Osteoblast (primary cell): ENCODE measurements at regions not wholly inside any gene's neighbourhood (a gene's known extent, or its start where the extent isn't known, plus 50 kb on each side); places are given as distances from the start of the nearest gene placed in this dataset.

ENCODE experiments used
- DNase-seq: peaks from one replicate; pipeline ENCODE4 v3.0.0; 2011; ENCODE audit warnings: low spot score, mixed read lengths; ENCODE audit not compliant: insufficient read length; ENCODE audit errors: missing footprints
- H2AFZ ChIP-seq: 2 replicates; pipeline ENCODE4 v1.6.0; 2011; ENCODE audit warnings: mild to moderate bottlenecking, low read length
- H3K27ac ChIP-seq: 2 replicates; pipeline ENCODE4 v1.5.1; 2011; ENCODE audit warnings: mild to moderate bottlenecking, low read depth, low read length, moderate library complexity
- H3K27me3 ChIP-seq: 2 replicates; pipeline ENCODE4 v1.6.0; 2012; ENCODE audit warnings: mild to moderate bottlenecking, control low read depth, inconsistent platforms, low read length, moderate library complexity; ENCODE audit not compliant: insufficient read depth
- H3K36me3 ChIP-seq: 2 replicates; pipeline ENCODE4 v1.5.1; 2011; ENCODE audit warnings: mild to moderate bottlenecking, low read length, control low read depth, moderate library complexity; ENCODE audit not compliant: insufficient read depth
- H3K4me1 ChIP-seq: 2 replicates; pipeline ENCODE4 v1.5.1; 2011; ENCODE audit warnings: mild to moderate bottlenecking, low read length, control low read depth, moderate library complexity; ENCODE audit not compliant: insufficient read depth
- H3K4me2 ChIP-seq: 2 replicates; pipeline ENCODE4 v1.6.0; 2011; ENCODE audit warnings: mild to moderate bottlenecking, low read length; ENCODE audit not compliant: insufficient read depth
- H3K4me3 ChIP-seq: fragments of 200-600 bp; sonication (generic); 3 replicates; pipeline ENCODE4 v1.5.1; 2012; ENCODE audit warnings: mild to moderate bottlenecking, low read length, inconsistent platforms; ENCODE audit not compliant: insufficient read depth
- H3K79me2 ChIP-seq: 2 replicates; pipeline ENCODE4 v1.6.0; 2012; ENCODE audit warnings: mild to moderate bottlenecking, low read length, control low read depth, inconsistent platforms; ENCODE audit not compliant: insufficient read depth
- H3K9me3 ChIP-seq: 2 replicates; pipeline ENCODE4 v1.5.1; 2011; ENCODE audit warnings: low read depth, low read length, control low read depth
- H4K20me1 ChIP-seq: 2 replicates; pipeline ENCODE4 v1.6.0; 2012; ENCODE audit warnings: mild to moderate bottlenecking, low read length, control low read depth; ENCODE audit not compliant: insufficient read depth
- TF ChIP-seq, protein P1 (sequence below): IDR thresholded peaks from 2 replicates; pipeline ENCODE4 v1.5.1; 2011; ENCODE audit warnings: mild to moderate bottlenecking, low read depth, low read length, moderate library complexity; ENCODE audit errors: extremely low read depth

DNA sequence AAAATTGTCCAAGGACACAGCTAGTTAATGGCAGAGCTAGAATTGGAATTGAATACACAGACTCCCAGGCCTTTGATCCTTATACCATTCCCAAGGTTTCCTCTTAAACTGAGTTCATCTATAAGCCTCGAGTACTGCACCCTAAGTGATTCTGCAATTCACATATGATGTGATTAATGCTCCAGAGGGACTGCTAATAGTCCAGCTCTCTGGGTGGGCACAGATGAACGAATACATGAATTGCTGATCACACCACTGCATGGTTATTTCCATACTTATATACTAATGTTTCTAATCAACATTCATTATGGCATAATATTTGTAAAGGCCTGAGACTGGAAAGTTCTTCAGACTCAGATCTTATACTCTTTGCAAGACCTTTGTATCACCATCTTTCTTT is 101.8 kb downstream of the NUFIP1 start:
- Histone ChIP-seq H3K4me2 (no peak overlapping the region), H2AFZ (no peak overlapping the region), H3K9me3 (no peaks in the 10 kb centered on the region), H3K27ac (no peak overlapping the region), H4K20me1 (no peaks in the 10 kb centered on the region), H3K36me3 (no peaks in the 10 kb centered on the region), H3K79me2 (no peaks in the 10 kb centered on the region), H3K4me1 (peaks cover 14% of the 10 kb centered on the region), H3K4me3 (no peak overlapping the region), H3K27me3 (no peaks in the 10 kb centered on the region)
- TF ChIP-seq, protein P1, sequence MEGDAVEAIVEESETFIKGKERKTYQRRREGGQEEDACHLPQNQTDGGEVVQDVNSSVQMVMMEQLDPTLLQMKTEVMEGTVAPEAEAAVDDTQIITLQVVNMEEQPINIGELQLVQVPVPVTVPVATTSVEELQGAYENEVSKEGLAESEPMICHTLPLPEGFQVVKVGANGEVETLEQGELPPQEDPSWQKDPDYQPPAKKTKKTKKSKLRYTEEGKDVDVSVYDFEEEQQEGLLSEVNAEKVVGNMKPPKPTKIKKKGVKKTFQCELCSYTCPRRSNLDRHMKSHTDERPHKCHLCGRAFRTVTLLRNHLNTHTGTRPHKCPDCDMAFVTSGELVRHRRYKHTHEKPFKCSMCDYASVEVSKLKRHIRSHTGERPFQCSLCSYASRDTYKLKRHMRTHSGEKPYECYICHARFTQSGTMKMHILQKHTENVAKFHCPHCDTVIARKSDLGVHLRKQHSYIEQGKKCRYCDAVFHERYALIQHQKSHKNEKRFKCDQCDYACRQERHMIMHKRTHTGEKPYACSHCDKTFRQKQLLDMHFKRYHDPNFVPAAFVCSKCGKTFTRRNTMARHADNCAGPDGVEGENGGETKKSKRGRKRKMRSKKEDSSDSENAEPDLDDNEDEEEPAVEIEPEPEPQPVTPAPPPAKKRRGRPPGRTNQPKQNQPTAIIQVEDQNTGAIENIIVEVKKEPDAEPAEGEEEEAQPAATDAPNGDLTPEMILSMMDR = no peak
- no peak for DNase-seq

DNA sequence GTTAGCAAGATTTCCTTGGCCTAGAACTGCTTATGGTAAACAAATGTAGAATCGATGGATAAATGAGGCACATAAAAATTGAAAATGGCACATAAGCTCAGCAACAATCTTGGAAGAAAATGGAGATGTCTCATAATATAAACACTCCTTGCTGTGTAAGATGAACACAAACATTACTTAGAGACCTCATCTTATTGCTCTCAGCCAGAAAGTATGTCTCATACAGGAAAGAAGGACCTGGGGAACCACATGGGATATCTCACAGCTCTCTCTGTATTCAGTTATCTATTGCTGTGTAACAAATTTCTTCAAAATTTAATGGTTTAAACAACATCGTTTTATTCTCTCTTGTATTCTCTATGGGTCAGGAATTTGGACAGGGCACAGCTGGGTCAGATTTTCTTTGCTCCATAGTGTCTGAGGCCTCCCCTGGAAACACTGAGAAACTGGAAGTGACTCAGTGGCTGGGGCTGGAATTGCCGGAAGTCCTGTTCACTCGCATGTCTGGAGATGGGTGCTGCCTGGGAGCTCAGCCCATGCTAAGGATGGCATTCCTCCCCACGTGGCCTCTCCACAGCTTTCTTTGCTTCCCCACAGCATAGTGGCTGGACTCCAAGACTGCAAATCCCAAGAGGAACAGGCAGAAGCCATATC is 105.1 kb downstream of the NUFIP1 start:
- H3K4me1 ChIP-seq = peaks cover 14% of the 10 kb centered on the region
- peak overlapping the region; percentile 1 for H3K4me3 ChIP-seq
- peak; percentile 89 for DNase-seq
- H3K79me2 ChIP-seq = no peaks in the 10 kb centered on the region
- H3K9me3 ChIP-seq = no peaks in the 10 kb centered on the region
- peak overlapping the region; percentile 74 for H3K27ac ChIP-seq
- H3K27me3 ChIP-seq = no peaks in the 10 kb centered on the region
- peak overlapping the region; percentile 62 for H2AFZ ChIP-seq
- no peaks in the 10 kb centered on the region for H3K36me3 ChIP-seq
- TF ChIP-seq, protein P1 = no peak
- H4K20me1 ChIP-seq = no peaks in the 10 kb centered on the region
- peak overlapping the region; percentile 53 for H3K4me2 ChIP-seq

DNA sequence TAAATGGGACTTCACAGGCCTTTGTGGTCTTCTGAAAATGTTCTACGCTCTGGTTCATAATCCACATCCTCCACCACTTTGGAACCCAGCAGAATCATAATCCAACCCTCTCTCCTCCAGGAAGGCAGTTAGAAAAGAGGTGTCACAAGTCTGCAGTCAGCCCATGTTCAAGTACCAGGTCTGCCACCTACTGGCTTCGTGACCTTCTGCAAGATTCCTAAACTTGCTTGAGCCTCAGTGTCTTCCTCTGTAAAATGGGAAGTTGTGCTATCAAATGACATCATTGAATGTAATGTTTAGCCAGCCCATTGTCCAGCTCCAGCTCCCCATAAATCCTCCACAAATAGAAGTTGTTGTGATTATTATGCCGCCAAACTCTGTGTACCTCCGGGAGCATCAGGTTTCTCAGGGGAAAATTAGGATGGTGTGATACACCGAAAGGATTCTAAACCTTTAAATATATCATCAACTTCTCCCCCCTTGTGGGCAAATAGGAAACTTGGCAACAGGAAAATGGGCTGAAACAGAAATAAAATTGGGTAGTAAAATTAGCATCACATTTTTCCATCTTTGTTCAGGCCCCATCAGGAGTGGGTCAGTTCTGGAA is 109.7 kb downstream of the NUFIP1 start:
- Histone ChIP-seq H3K4me3 (no peak overlapping the region), H3K9me3 (no peaks in the 10 kb centered on the region), H3K79me2 (no peaks in the 10 kb centered on the region), H3K36me3 (no peaks in the 10 kb centered on the region), H4K20me1 (no peaks in the 10 kb centered on the region), H3K4me2 (no peak overlapping the region), H3K4me1 (peaks cover 15% of the 10 kb centered on the region), H2AFZ (no peak overlapping the region), H3K27me3 (no peaks in the 10 kb centered on the region), H3K27ac (no peak overlapping the region)
- peak; percentile 79 for DNase-seq
- TF ChIP-seq, protein P1 = peak; percentile 57

DNA sequence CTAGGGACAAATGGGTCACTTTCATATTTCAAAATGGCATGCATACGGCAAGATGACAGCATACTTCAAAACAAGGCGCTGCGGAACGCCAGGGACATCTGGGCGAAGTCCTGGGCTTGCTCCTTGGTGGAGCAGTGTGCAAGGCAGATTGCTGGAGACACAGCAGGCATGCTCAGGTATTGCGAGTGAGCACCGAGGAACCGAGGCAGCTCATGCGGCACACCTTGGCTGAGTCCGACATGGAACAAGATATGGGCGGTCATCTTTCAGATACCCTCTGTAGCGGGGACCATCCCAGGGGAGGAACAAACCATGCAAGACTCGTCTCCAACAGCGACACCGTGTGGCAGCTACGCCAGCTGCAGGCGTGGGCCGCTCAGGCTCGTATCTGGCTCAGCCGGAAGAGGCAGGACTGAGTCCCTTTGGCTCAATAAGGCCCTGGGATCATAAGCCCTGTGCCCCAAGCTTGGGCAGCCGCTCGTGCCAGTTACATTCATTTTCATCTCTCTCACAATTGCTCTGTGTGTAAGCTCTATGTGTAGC is 112.4 kb downstream of the NUFIP1 start:
- Histone ChIP-seq H3K79me2 (no peaks in the 10 kb centered on the region), H3K4me3 (no peak overlapping the region), H4K20me1 (no peaks in the 10 kb centered on the region), H3K27ac (no peak overlapping the region), H2AFZ (no peak overlapping the region), H3K4me1 (peaks cover 12% of the 10 kb centered on the region), H3K4me2 (no peak overlapping the region), H3K27me3 (no peaks in the 10 kb centered on the region), H3K9me3 (no peaks in the 10 kb centered on the region), H3K36me3 (no peaks in the 10 kb centered on the region)
- DNase-seq = no peak
- TF ChIP-seq, protein P1 = peak; percentile 30
